ENCODE measurements at regions not wholly inside any gene's neighbourhood (a gene's known extent, or its start where the extent isn't known, plus 50 kb on each side); places are given as distances from the start of the nearest gene placed in this dataset.

DNA sequence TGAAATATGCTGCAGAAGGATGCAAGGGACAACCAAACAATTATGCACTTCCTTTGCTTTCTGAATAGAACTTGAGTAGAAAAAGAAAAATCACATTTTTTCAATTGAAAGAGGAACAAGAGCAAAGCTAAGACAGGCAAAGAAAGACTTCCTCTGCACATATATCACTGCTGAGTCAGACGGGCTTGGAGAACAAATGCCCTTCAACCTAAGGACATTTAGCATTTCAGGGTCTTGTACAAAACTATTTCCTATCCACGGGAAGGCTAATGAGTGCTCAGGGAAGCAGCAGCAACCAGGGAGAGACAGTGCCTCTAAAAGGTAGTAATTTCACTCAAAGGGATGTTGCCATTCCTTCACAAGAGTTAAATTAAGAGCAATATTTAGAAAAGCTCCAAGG, 570.0 kb upstream of the GCFC2 start:
- TF ChIP-seq, protein P1, sequence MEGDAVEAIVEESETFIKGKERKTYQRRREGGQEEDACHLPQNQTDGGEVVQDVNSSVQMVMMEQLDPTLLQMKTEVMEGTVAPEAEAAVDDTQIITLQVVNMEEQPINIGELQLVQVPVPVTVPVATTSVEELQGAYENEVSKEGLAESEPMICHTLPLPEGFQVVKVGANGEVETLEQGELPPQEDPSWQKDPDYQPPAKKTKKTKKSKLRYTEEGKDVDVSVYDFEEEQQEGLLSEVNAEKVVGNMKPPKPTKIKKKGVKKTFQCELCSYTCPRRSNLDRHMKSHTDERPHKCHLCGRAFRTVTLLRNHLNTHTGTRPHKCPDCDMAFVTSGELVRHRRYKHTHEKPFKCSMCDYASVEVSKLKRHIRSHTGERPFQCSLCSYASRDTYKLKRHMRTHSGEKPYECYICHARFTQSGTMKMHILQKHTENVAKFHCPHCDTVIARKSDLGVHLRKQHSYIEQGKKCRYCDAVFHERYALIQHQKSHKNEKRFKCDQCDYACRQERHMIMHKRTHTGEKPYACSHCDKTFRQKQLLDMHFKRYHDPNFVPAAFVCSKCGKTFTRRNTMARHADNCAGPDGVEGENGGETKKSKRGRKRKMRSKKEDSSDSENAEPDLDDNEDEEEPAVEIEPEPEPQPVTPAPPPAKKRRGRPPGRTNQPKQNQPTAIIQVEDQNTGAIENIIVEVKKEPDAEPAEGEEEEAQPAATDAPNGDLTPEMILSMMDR (conservative IDR thresholded peaks at IDR 0.05) = no peak
- no peak for TF ChIP-seq ZFX (IDR thresholded peaks at IDR 0.05)

Data from C4-2B (cell line).